ENCODE measurements at regions not wholly inside any gene's neighbourhood (a gene's known extent, or its start where the extent isn't known, plus 50 kb on each side); places are given as distances from the start of the nearest gene placed in this dataset.

DNA sequence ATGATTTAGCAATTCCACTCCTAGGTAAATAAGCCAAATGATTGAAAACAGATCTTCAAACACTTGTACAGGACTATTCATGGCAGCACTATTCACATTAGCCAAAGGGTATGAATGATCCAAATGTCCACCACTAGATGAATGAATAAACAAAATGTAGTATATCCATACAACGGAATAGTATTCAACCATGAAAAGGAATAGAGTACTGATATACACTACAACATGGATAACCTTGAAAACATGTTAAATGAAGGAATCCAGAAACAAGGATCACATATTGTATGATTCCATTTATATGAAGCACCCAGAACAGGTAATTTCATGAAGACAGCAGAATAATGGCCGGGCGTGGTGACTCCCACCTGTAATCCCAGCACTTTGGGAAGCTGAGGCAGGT, 78.2 kb upstream of the IGF1R start:
- H3K27me3 ChIP-seq (replicated peaks in 1 of 7) = peaks cover 0 to 36% (median 0%) of the 10 kb centered on the region in 7 donors
- 84 to 98% (median 96%) methylated on average over 3 of the region's 3 CpGs for WGBS, 5 donors
- no peak overlapping the region for H3K4me3 ChIP-seq
- no peak for DNase-seq
- H3K27ac ChIP-seq = no peak overlapping the region
- intact Hi-C loops (cut with DNase I; ENCODE audit: low total_unique reads) = no loop called here
- no peaks in the 10 kb centered on the region for H3K36me3 ChIP-seq
- H3K9me3 ChIP-seq = no peaks in the 10 kb centered on the region
- TF ChIP-seq, protein P1, sequence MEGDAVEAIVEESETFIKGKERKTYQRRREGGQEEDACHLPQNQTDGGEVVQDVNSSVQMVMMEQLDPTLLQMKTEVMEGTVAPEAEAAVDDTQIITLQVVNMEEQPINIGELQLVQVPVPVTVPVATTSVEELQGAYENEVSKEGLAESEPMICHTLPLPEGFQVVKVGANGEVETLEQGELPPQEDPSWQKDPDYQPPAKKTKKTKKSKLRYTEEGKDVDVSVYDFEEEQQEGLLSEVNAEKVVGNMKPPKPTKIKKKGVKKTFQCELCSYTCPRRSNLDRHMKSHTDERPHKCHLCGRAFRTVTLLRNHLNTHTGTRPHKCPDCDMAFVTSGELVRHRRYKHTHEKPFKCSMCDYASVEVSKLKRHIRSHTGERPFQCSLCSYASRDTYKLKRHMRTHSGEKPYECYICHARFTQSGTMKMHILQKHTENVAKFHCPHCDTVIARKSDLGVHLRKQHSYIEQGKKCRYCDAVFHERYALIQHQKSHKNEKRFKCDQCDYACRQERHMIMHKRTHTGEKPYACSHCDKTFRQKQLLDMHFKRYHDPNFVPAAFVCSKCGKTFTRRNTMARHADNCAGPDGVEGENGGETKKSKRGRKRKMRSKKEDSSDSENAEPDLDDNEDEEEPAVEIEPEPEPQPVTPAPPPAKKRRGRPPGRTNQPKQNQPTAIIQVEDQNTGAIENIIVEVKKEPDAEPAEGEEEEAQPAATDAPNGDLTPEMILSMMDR (IDR thresholded peaks at IDR 0.05 in 8 of 11, conservative IDR thresholded peaks at IDR 0.05 in 3 of 11) = no peak
- no peak for TF ChIP-seq POLR2A (IDR thresholded peaks at IDR 0.05)
- TF ChIP-seq POLR2AphosphoS5 (IDR thresholded peaks at IDR 0.05) = no peak
- no peaks in the 10 kb centered on the region for H3K4me1 ChIP-seq

- H3K4me3 ChIP-seq = no peak overlapping the region
- peaks cover 0 to 83% (median 7%) of the 10 kb centered on the region in 7 donors for H3K27me3 ChIP-seq (replicated peaks in 1 of 7)
- H3K36me3 ChIP-seq = no peaks in the 10 kb centered on the region
- TF ChIP-seq POLR2A (IDR thresholded peaks at IDR 0.05) (no peak), POLR2AphosphoS5 (IDR thresholded peaks at IDR 0.05) (no peak)
- TF ChIP-seq, protein P1 (IDR thresholded peaks at IDR 0.05 in 8 of 11, conservative IDR thresholded peaks at IDR 0.05 in 3 of 11) = no peak
- no peak overlapping the region for H3K27ac ChIP-seq
- 47 to 65% (median 62%) methylated on average over 11 of the region's 11 CpGs for WGBS, 5 donors
- H3K9me3 ChIP-seq = peaks cover 0 to 13% (median 0%) of the 10 kb centered on the region in 8 donors
- no peaks in the 10 kb centered on the region for H3K4me1 ChIP-seq
- DNase-seq = no peak
- intact Hi-C loops (cut with DNase I; ENCODE audit: low total_unique reads) = no loop called here
These were observed 67.8 kb upstream of the IGF1R start for GRCh38 chr15:98580572-98580971.

DNA sequence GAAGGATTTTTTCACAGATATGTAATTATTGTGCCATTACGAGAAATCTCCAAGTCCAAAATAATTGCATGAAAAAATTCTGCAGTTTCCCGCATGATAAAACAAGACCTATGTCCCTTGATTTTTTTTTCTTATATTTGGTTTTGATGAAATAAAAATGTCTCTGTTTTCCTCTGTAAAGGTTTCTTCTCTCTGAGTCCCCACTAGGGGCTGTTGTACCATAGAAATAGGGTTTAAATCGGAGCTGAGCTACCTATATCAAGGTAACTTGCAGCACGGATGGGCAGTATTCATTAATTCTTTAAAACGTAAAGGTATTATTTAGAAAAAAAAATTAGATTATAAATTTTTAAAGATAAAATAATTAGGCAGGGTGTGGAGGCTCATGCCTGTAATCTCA, 66.6 kb upstream of the IGF1R start:
- Histone ChIP-seq H3K36me3 (no peaks in the 10 kb centered on the region), H3K27ac (no peak overlapping the region), H3K4me3 (no peak overlapping the region), H3K9me3 (peaks cover 0 to 13% (median 0%) of the 10 kb centered on the region in 8 donors), H3K27me3 (replicated peaks in 1 of 7) (peaks cover 0 to 80% (median 9%) of the 10 kb centered on the region in 7 donors), H3K4me1 (no peaks in the 10 kb centered on the region)
- 47 to 59% (median 57%) methylated on average over 5 of the region's 5 CpGs for WGBS, 5 donors
- TF ChIP-seq POLR2A (IDR thresholded peaks at IDR 0.05) (no peak), POLR2AphosphoS5 (IDR thresholded peaks at IDR 0.05) (no peak)
- TF ChIP-seq, protein P1 (IDR thresholded peaks at IDR 0.05 in 8 of 11, conservative IDR thresholded peaks at IDR 0.05 in 3 of 11) = no peak
- DNase-seq = no peak
- intact Hi-C loops (cut with DNase I; ENCODE audit: low total_unique reads) = no loop called here

DNA sequence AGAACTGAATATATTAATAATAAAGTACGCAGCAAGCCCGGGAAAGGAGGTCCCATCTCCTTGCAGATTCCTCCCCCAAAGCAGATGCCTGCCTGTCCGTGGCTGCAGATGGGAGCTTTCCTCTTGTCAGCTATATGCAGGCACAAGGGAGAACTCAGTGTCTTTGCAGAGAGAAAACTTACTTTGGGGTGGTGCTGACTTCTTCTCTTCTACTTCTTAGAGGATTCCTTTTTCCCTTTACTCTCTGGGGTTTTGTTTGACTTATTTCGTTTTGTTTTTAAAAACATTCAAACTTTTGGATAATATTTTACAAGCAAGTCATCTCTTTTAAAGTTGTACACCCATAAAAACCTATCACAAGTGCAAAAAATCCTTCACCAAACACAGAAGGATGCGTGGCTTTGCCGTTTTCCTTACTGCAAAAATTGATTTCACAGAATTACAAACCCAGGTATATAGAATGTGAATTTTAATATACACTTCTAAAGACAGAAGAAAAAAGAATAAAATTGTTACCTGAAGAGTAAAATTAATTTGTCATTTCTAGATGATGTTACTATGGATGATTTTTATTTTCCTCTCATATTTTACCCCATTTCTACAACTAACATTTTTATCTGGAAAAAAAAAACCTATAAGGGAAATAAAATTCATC, 65.3 kb upstream of the IGF1R start:
- Histone ChIP-seq H3K9me3 (peaks cover 0 to 13% (median 0%) of the 10 kb centered on the region in 8 donors), H3K27ac (no peak overlapping the region), H3K4me1 (no peaks in the 10 kb centered on the region), H3K27me3 (replicated peaks in 1 of 7) (peaks cover 0 to 89% (median 11%) of the 10 kb centered on the region in 7 donors), H3K36me3 (no peaks in the 10 kb centered on the region), H3K4me3 (no peak overlapping the region)
- WGBS, 5 donors = 39 to 66% (median 54%) methylated on average over 6 of the region's 6 CpGs
- DNase-seq = no peak
- intact Hi-C loops (cut with DNase I; ENCODE audit: low total_unique reads) = no loop called here
- TF ChIP-seq, protein P1 (IDR thresholded peaks at IDR 0.05 in 8 of 11, conservative IDR thresholded peaks at IDR 0.05 in 3 of 11) = no peak
- TF ChIP-seq POLR2AphosphoS5 (IDR thresholded peaks at IDR 0.05) = no peak
- TF ChIP-seq POLR2A (IDR thresholded peaks at IDR 0.05) = no peak

All from spleen (tissue), 11 donors.